Activated naive CD4-positive, alpha-beta T cell treated with anti-CD3 and anti-CD28 coated beads, Interleukin-2, amount 50 U/mL, for 72 hours (primary cell): ENCODE measurements at regions not wholly inside any gene's neighbourhood (a gene's known extent, or its start where the extent isn't known, plus 50 kb on each side); places are given as distances from the start of the nearest gene placed in this dataset.
"Not testable (repeated sequence)": the region's sequence is repeated elsewhere in the genome, so short reads cannot be mapped to it uniquely, and the experiment has no call there.

Experiments used
- ATAC-seq, 2 donors: fragments of 150-1000 bp; cut with Tn5 transposase; 2 replicates each; pipeline ENCODE4 v1.10.0; 2021; ENCODE audit warnings: mild to moderate bottlenecking in 2 of 2, moderate library complexity in 2 of 2
- DNase-seq, 2 donors: peaks; one replicate each; pipeline ENCODE4 v3.0.0; 2021 to 2022; ENCODE audit warnings: low spot score in 2 of 2
- H3K27ac Mint-ChIP-seq, 2 donors: one replicate each; pipeline ENCODE4 v1.8.0; 2022; ENCODE audit warnings: mild to moderate bottlenecking in 2 of 2, mixed read lengths in 2 of 2
- H3K36me3 Mint-ChIP-seq, 2 donors: one replicate each; pipeline ENCODE4 v1.8.0; 2022; ENCODE audit warnings: mixed read lengths in 2 of 2
- H3K9me3 Mint-ChIP-seq, 2 donors: one replicate each; pipeline ENCODE4 v1.8.0; 2022; ENCODE audit warnings: mixed read lengths in 2 of 2

DNA sequence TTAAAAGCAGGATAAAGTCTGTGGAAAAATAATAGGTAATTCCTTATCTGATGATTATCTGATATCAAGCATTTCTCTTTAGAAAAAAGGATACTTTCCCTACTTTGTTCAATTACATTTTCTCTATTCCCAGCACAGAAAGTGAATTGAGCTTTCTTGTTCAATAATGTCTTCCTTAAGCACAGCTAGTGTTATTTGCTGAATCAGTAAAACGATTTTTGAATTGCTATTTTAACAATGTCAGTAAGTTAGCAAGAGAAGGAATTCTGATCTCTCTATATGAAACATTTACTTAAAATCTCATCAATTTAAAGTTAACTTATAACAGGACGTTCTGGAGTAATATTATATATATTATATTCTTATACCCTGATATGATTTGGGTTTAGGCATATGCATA lies 337.2 kb upstream of the ANKRD30A start:
- H3K27ac Mint-ChIP-seq = no peak overlapping the region
- H3K36me3 Mint-ChIP-seq = no peaks in the 10 kb centered on the region
- ATAC-seq (no peak), DNase-seq (no peak)
- H3K9me3 Mint-ChIP-seq = peaks cover 0 to 8% of the 10 kb centered on the region in 2 donors

GRCh38 chr10:36783400-36783799 lies 342.0 kb upstream of the ANKRD30A start:
- H3K9me3 Mint-ChIP-seq = no peaks in the 10 kb centered on the region
- H3K27ac Mint-ChIP-seq = no peak overlapping the region
- no peak for ATAC-seq
- DNase-seq = no peak
- H3K36me3 Mint-ChIP-seq = no peaks in the 10 kb centered on the region

DNA sequence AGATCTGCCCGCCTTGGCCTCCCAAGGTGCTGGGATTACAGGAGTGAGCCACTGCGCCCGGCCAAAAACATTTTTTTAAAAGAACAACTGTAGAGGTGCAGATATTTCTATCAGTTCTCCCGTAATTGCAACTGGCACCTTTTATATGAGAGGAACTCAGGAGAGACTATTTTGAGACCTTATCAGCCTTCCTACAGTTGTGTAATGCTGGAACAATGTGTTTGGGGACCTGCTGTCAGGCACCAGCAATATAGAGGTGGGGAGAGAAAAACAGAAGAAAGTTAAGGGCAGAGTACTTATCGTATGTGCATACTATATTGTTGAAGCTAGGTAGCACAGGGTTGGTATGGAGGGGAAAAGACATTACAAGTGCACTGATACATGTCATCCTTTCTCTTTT lies 343.8 kb upstream of the ANKRD30A start:
- DNase-seq (no peak), ATAC-seq (no peak)
- no peaks in the 10 kb centered on the region for H3K36me3 Mint-ChIP-seq
- no peak overlapping the region for H3K27ac Mint-ChIP-seq
- peaks cover 6 to 7% of the 10 kb centered on the region in 2 donors for H3K9me3 Mint-ChIP-seq

DNA sequence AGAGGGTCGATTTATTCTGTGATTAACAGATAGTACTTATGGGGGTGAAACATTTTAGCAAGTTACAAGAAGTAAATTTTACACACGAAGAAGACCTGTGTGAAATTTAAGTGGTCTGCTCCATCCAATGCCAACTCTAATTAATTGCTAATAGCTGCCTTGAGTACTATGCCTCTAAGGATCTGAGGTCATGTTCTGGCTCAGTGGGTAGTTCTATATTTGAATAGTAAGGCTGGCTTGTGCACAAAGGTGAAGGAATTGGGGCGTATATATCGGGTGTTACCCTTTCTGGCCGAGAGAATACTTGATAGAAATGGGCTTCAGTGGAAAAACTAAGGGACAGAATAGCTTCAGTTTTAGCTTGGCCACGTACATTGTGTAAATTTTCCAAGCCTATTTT lies 345.2 kb upstream of the ANKRD30A start:
- Mint-ChIP-seq H3K36me3 (no peaks in the 10 kb centered on the region), H3K9me3 (peaks cover 6 to 7% of the 10 kb centered on the region in 2 donors), H3K27ac (no peak overlapping the region)
- DNase-seq = no peak
- no peak for ATAC-seq

- peaks cover 10 to 14% of the 10 kb centered on the region in 2 donors for H3K9me3 Mint-ChIP-seq
- DNase-seq (no peak), ATAC-seq (no peak)
- no peaks in the 10 kb centered on the region for H3K36me3 Mint-ChIP-seq
- H3K27ac Mint-ChIP-seq = no peak overlapping the region
Observed at GRCh38 chr10:36779238-36779846, 346.1 kb upstream of the ANKRD30A start.

GRCh38 chr10:36778651-36779050 lies 346.7 kb upstream of the ANKRD30A start:
- DNase-seq (no peak), ATAC-seq (no peak)
- Mint-ChIP-seq H3K36me3 (no peaks in the 10 kb centered on the region), H3K27ac (no peak overlapping the region), H3K9me3 (peaks cover 14 to 15% of the 10 kb centered on the region in 2 donors)

- Mint-ChIP-seq H3K36me3 (no peaks in the 10 kb centered on the region), H3K9me3 (peaks cover 15 to 20% of the 10 kb centered on the region in 2 donors), H3K27ac (no peak overlapping the region)
- ATAC-seq = no peak
- DNase-seq = no peak
Observed at GRCh38 chr10:36773652-36774051, 351.7 kb upstream of the ANKRD30A start.

GRCh38 chr10:36771725-36772124 lies 353.7 kb upstream of the ANKRD30A start:
- ATAC-seq = no peak
- DNase-seq = no peak
- Mint-ChIP-seq H3K9me3 (peaks cover 8 to 14% of the 10 kb centered on the region in 2 donors), H3K27ac (no peak overlapping the region), H3K36me3 (no peaks in the 10 kb centered on the region)

DNA sequence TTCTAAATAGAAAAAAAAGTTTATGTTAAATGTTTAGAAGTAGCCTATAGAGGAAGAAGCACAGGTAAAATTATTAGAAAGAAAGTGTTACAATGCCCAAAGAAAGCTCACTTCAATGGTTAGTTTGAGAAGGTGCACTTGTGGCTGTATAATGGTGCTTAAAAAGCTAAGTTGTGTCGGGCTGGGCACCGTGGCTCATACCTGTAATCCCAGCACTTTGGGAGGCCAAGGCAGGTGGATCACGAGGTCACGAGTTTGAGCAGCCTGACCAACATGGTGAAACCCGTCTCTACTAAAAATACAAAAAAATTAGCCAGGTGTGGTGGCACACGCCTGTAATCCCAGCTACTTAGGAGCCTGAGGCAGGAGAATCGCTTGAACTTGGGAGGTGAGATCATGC lies 355.7 kb upstream of the ANKRD30A start:
- H3K36me3 Mint-ChIP-seq, ATAC-seq, H3K27ac Mint-ChIP-seq, DNase-seq: not testable (repeated sequence)
- H3K9me3 Mint-ChIP-seq = peaks cover 5 to 14% of the 10 kb centered on the region in 2 donors

DNA sequence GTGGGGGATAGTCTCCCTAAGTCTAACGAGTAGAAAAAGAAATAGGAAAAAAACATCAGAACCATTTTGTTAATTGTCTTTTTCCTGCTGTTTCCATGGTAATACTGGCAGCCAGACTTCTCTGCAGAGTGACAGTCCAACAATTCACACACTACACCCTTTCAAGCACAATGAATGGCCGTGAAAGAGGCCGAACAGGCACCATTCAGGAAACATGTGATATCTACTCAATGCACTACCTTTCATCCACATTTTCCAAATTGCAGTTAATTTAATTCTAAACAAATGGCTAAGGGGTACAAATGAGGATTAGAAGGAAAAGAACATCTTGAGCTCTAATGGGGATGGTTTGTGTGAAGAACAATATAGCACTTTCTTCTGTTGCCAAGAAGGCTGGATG lies 358.5 kb upstream of the ANKRD30A start:
- no peaks in the 10 kb centered on the region for H3K36me3 Mint-ChIP-seq
- DNase-seq (no peak), ATAC-seq (no peak)
- no peak overlapping the region for H3K27ac Mint-ChIP-seq
- peaks cover 0 to 5% of the 10 kb centered on the region in 2 donors for H3K9me3 Mint-ChIP-seq

DNA sequence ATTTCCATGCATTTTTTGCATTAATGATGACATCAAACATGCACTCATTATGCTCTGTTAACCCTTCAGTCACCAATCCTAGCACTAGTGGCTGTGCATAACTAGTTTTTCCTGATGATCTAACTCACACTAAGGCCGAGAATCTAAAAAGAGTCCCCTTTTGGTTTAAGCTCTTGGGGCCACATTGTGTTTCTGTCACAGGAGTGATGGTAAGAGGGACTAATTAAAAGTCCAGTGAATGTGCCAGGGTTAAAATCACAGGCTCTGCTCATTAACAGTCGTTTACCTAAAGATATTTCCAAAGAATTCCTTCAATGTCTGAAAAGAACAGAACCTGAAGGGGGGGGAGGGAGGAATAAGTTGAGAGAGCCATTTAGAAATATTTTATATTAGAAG lies 359.0 kb upstream of the ANKRD30A start:
- DNase-seq (no peak), ATAC-seq (no peak)
- Mint-ChIP-seq H3K36me3 (no peaks in the 10 kb centered on the region), H3K27ac (no peak overlapping the region), H3K9me3 (peaks cover 0 to 5% of the 10 kb centered on the region in 2 donors)

DNA sequence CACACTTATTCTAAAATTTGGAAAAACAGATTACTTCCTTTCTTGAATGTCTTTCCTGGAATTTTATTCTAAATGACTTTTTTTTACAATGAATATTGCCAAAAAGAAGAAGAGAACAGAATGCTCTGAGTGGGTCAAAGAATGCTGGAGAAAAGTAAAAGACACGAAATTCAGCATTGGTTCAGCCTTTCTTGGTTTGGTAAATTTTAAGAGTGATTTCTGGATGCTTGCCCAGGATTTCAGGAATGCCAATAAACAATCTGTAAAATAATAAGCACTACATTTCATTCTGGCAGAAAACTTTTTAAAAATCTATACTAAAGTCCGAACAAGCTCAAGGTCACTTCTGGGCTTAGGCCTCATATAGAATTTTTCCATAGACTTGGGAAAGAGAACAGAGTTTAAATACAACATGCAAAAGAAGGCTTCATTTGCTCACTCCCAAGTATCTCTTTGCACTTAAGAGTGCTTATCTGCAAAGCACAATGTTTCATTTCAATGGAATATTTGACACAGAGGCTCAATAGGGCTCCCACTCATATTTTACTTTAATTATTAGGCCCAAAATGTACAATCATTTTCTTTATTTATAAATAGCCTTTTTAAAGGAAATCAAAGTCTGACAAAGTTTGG lies 359.5 kb upstream of the ANKRD30A start:
- H3K36me3 Mint-ChIP-seq = no peaks in the 10 kb centered on the region
- no peak for ATAC-seq

GRCh38 chr10:36764823-36765222 lies 360.6 kb upstream of the ANKRD30A start:
- H3K9me3 Mint-ChIP-seq = peaks cover 0 to 5% of the 10 kb centered on the region in 2 donors
- DNase-seq = no peak
- no peak for ATAC-seq
- H3K36me3 Mint-ChIP-seq = no peaks in the 10 kb centered on the region
- H3K27ac Mint-ChIP-seq = no peak overlapping the region

More for the DNA sequence above, 359.5 kb upstream of the ANKRD30A start:
- Mint-ChIP-seq H3K9me3 (peaks cover 0 to 5% of the 10 kb centered on the region in 2 donors), H3K27ac (no peak overlapping the region)
- no peak for DNase-seq

DNA sequence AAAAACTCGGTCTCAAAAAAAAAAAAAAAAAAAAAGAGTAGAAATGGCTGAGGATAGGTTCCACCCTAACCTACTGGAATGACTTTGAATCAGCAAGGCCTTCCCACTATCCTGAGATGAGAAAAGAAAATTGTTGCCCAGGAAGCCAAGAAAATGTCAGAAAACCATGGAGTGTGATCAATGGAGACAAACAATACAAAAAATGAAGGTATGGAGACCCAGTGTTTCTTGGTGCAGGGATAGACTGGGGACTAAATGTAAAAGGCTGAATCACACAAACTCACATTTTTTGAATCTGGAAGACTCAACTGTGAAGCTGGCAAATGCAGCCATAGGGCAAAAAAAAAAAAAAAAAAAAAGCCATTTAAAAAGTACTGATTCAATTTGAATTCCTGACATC lies 364.3 kb upstream of the ANKRD30A start:
- DNase-seq (no peak), ATAC-seq (no peak)
- Mint-ChIP-seq H3K36me3 (no peaks in the 10 kb centered on the region), H3K27ac (no peak overlapping the region), H3K9me3 (peaks cover 1 to 5% of the 10 kb centered on the region in 2 donors)

DNA sequence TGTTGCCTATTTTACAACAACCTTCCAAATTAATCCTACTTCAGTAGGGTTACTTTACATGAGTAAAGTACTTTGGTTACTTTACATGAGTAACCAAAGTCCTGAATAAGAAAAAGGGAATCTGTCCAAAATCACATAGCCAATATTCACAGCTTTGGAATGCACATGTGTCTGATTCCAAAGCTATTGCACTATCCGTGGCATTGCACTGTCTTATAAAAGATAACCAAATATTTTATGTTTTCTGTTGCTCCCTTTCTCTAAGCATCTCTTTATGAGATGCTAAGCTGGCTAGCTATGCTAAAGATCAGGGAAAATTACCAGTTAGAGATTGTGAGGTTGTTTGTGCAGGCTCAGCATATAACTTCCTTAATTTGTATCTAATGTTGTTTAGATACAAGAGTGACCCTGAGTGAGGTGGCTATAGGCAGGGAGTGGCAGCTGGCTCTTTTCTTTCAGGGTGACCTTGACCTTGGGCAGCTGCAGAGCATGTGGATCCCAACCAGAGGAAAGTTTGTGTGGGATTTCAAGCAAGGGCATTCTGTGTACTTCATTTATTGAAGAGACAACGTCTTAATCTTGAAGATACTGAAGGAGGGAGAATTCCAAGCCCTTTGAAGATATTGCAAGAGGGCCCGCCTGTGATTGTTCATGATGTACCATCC lies 366.1 kb upstream of the ANKRD30A start:
- no peaks in the 10 kb centered on the region for H3K36me3 Mint-ChIP-seq
- ATAC-seq = no peak
- DNase-seq = no peak
- peaks cover 3 to 11% of the 10 kb centered on the region in 2 donors for H3K9me3 Mint-ChIP-seq
- H3K27ac Mint-ChIP-seq = no peak overlapping the region

- H3K9me3 Mint-ChIP-seq = peaks cover 3 to 5% of the 10 kb centered on the region in 2 donors
- H3K27ac Mint-ChIP-seq = no peak overlapping the region
- H3K36me3 Mint-ChIP-seq = no peaks in the 10 kb centered on the region
- no peak for DNase-seq
- no peak for ATAC-seq
Observed at GRCh38 chr10:36748128-36748871, 377.1 kb upstream of the ANKRD30A start.

DNA sequence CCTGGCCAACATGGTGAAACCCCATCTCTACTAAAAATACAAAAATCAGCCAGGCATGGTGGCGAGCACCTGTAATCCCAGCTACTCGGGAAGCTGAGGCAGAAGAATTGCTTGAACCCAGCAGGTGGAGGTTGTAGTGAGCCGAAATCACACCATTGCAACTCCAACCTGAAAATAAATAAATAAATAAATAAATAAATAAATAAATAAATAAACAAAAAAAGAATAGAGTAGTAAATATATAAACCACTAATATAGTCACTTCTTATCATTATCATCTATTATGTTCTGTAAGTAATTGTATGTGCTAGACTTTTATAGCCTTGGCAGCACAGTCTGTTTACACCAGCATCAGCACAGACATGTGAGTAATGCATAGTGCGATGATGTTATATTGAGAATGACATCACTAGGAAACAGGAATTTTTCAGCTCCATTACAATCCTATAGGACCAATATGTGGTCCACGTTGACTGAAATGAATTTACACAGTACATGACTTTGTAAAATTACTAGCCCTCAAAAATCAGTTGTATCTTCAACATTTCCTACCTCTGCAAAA lies 385.4 kb upstream of the ANKRD30A start:
- DNase-seq (no peak), ATAC-seq (no peak)
- peaks cover 0 to 3% of the 10 kb centered on the region in 2 donors for H3K9me3 Mint-ChIP-seq
- no peak overlapping the region for H3K27ac Mint-ChIP-seq
- no peaks in the 10 kb centered on the region for H3K36me3 Mint-ChIP-seq
